Right lobe of liver (tissue), 4 donors: ENCODE measurements at regions not wholly inside any gene's neighbourhood (a gene's known extent, or its start where the extent isn't known, plus 50 kb on each side); places are given as distances from the start of the nearest gene placed in this dataset.

Experiments
- POLR2A ChIP-seq: fragments of 450-650 bp; IDR thresholded peaks from one replicate; pipeline ENCODE4 v1.6.1; 2017; ENCODE audit warnings: antibody characterized with exemption, mild to moderate bottlenecking
- TF ChIP-seq, protein P1 (sequence below), 4 donors: fragments of 200-600 bp in 3 of 4; fragments of 450-650 bp in 1 of 4; IDR thresholded peaks; one replicate each; pipeline versions ENCODE4 v1.5.1 to v1.8.0; 2016 to 2022; ENCODE audit warnings: antibody characterized with exemption in 4 of 4, mild to moderate bottlenecking in 2 of 4
- donor health status: DM: no; HTN: no; CAD: no.
- donor health status: DM: no; HTN: no; CAD: no.
- donor health status: DM: no; HTN: yes; CAD: no.

DNA sequence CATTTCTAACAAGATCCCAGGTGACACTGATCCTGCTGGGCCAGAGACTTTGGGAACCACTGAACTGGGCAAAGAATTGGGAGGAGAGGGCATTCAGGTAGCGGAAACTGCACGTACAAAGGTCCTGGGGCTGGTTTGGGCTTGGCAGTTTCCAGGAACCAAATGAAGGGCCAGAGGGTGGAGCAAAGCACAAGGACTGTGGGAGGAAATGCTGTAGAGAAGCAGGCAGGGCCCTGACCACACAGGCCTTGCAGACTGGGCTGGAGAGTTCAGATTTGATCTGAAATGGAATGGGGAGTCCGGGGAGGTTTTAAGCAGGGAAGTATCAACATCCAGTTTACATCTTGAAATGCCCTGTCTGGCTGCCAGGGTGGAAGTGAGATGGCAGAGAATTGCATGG, 195.1 kb downstream of the PHETA1 start:
- TF ChIP-seq, protein P1, sequence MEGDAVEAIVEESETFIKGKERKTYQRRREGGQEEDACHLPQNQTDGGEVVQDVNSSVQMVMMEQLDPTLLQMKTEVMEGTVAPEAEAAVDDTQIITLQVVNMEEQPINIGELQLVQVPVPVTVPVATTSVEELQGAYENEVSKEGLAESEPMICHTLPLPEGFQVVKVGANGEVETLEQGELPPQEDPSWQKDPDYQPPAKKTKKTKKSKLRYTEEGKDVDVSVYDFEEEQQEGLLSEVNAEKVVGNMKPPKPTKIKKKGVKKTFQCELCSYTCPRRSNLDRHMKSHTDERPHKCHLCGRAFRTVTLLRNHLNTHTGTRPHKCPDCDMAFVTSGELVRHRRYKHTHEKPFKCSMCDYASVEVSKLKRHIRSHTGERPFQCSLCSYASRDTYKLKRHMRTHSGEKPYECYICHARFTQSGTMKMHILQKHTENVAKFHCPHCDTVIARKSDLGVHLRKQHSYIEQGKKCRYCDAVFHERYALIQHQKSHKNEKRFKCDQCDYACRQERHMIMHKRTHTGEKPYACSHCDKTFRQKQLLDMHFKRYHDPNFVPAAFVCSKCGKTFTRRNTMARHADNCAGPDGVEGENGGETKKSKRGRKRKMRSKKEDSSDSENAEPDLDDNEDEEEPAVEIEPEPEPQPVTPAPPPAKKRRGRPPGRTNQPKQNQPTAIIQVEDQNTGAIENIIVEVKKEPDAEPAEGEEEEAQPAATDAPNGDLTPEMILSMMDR (IDR thresholded peaks at IDR 0.05): no peak
- TF ChIP-seq POLR2A: no peak
